Glutamatergic neuron (in vitro differentiated cells): ENCODE measurements at regions not wholly inside any gene's neighbourhood (a gene's known extent, or its start where the extent isn't known, plus 50 kb on each side); places are given as distances from the start of the nearest gene placed in this dataset.

Source experiments
- DNase-seq: peaks from one replicate; pipeline ENCODE4 v3.0.0; 2022
- H3K27ac Mint-ChIP-seq: one replicate; pipeline ENCODE4 v1.8.0; 2020; ENCODE audit warnings: mild to moderate bottlenecking, mixed read lengths, inconsistent platforms; ENCODE audit not compliant: unreplicated experiment
- H3K27me3 Mint-ChIP-seq: one replicate; pipeline ENCODE4 v1.8.0; 2020; ENCODE audit warnings: mild to moderate bottlenecking, moderate library complexity, mixed read lengths, inconsistent platforms; ENCODE audit not compliant: unreplicated experiment
- H3K36me3 Mint-ChIP-seq: one replicate; pipeline ENCODE4 v1.8.0; 2020; ENCODE audit warnings: mild to moderate bottlenecking, mixed read lengths, inconsistent platforms; ENCODE audit not compliant: unreplicated experiment
- H3K4me1 Mint-ChIP-seq: one replicate; pipeline ENCODE4 v1.8.0; 2020; ENCODE audit warnings: mild to moderate bottlenecking, low read depth, mixed read lengths, inconsistent platforms; ENCODE audit not compliant: unreplicated experiment
- H3K4me3 Mint-ChIP-seq: one replicate; pipeline ENCODE4 v1.8.0; 2020; ENCODE audit warnings: mild to moderate bottlenecking, mixed read lengths, inconsistent platforms; ENCODE audit not compliant: unreplicated experiment
- H3K9me3 Mint-ChIP-seq: one replicate; pipeline ENCODE4 v1.8.0; 2020; ENCODE audit warnings: mild to moderate bottlenecking, moderate library complexity, mixed read lengths, inconsistent platforms; ENCODE audit not compliant: unreplicated experiment
- CTCF ChIP-seq: fragments of 200-600 bp; sonication (generic); IDR thresholded peaks from one replicate; pipeline ENCODE4 v1.5.0; 2021; ENCODE audit not compliant: partially characterized antibody, unreplicated experiment

- H3K4me1 Mint-ChIP-seq: no peaks in the 10 kb centered on the region
- DNase-seq: no peak
- H3K4me3 Mint-ChIP-seq: no peak overlapping the region
- H3K9me3 Mint-ChIP-seq: no peaks in the 10 kb centered on the region
- no peak for TF ChIP-seq CTCF
- H3K36me3 Mint-ChIP-seq: no peaks in the 10 kb centered on the region
- no peaks in the 10 kb centered on the region for H3K27me3 Mint-ChIP-seq
- no peak overlapping the region for H3K27ac Mint-ChIP-seq
These were observed 363.4 kb downstream of the TMA16 start for GRCh38 chr4:163857903-163858302.

GRCh38 chr4:163858515-163858914 lies 364.0 kb downstream of the TMA16 start:
- Mint-ChIP-seq H3K27me3 (no peaks in the 10 kb centered on the region), H3K36me3 (no peaks in the 10 kb centered on the region), H3K27ac (no peak overlapping the region), H3K4me3 (no peak overlapping the region), H3K9me3 (no peaks in the 10 kb centered on the region), H3K4me1 (no peaks in the 10 kb centered on the region)
- no peak for TF ChIP-seq CTCF
- DNase-seq: no peak

GRCh38 chr4:163863082-163863481 lies 368.6 kb downstream of the TMA16 start:
- Mint-ChIP-seq H3K27ac (no peak overlapping the region), H3K4me3 (no peak overlapping the region), H3K36me3 (no peaks in the 10 kb centered on the region), H3K4me1 (no peaks in the 10 kb centered on the region), H3K27me3 (peaks cover 2% of the 10 kb centered on the region), H3K9me3 (no peaks in the 10 kb centered on the region)
- no peak for DNase-seq
- no peak for TF ChIP-seq CTCF

- DNase-seq: no peak
- H3K27me3 Mint-ChIP-seq: peaks cover 2% of the 10 kb centered on the region
- no peak overlapping the region for H3K27ac Mint-ChIP-seq
- H3K4me3 Mint-ChIP-seq: no peak overlapping the region
- H3K36me3 Mint-ChIP-seq: no peaks in the 10 kb centered on the region
- TF ChIP-seq CTCF: no peak
- no peaks in the 10 kb centered on the region for H3K4me1 Mint-ChIP-seq
- no peaks in the 10 kb centered on the region for H3K9me3 Mint-ChIP-seq
These were observed 370.5 kb downstream of the TMA16 start for GRCh38 chr4:163865010-163865409.

- H3K4me3 Mint-ChIP-seq: no peak overlapping the region
- TF ChIP-seq CTCF: no peak
- no peak overlapping the region for H3K27ac Mint-ChIP-seq
- DNase-seq: no peak
- H3K36me3 Mint-ChIP-seq: no peaks in the 10 kb centered on the region
- H3K4me1 Mint-ChIP-seq: no peaks in the 10 kb centered on the region
- H3K27me3 Mint-ChIP-seq: peaks cover 2% of the 10 kb centered on the region
- H3K9me3 Mint-ChIP-seq: no peaks in the 10 kb centered on the region
These were observed 372.3 kb downstream of the TMA16 start for GRCh38 chr4:163866728-163867315.
